ENCODE measurements at regions not wholly inside any gene's neighbourhood (a gene's known extent, or its start where the extent isn't known, plus 50 kb on each side); places are given as distances from the start of the nearest gene placed in this dataset.
A peak's percentile ranks its signal among the peaks of the same experiment; 100 is the strongest.
"Not testable (repeated sequence)": the region's sequence is repeated elsewhere in the genome, so short reads cannot be mapped to it uniquely, and the experiment has no call there.

GRCh38 chr1:55300975-55301374, 85.8 kb upstream of the USP24 start (continued):
- TF ChIP-seq POLR2AphosphoS2 (conservative IDR thresholded peaks at IDR 0.05; ENCODE audit: low read length) (no peak), BHLHE40 (IDR thresholded peaks at IDR 0.05; ENCODE audit: low read depth, low read length) (no peak)

GRCh38 chr1:55298167-55298894, 83.2 kb upstream of the USP24 start:
- Histone ChIP-seq H3K9me3 (peaks cover 5% of the 10 kb centered on the region; the same call in 1 of the 3 replicates), H3K27ac (no peak overlapping the region), H3K4me1 (no peaks in the 10 kb centered on the region), H3K4me3 (no peak overlapping the region), H3K4me2 (no peak overlapping the region)
- ChIA-PET POLR2A (no interaction called here), CTCF (no interaction called here)
- FAIRE-seq, result no peak
- no peak for ATAC-seq
- no peak for DNase-seq (ENCODE audit: low read depth in 1 of 2, low spot score in 1 of 2)
- TF ChIP-seq ZNF302 (CRISPR knock-in tag; IDR thresholded peaks at IDR 0.05) (no peak), CEBPB (IDR thresholded peaks at IDR 0.05) (no peak), REST (IDR thresholded peaks at IDR 0.05) (no peak), HDAC2 (IDR thresholded peaks at IDR 0.05) (no peak), RARB (CRISPR knock-in tag; IDR thresholded peaks at IDR 0.05) (no peak), EP300 (IDR thresholded peaks at IDR 0.05) (no peak)
- WGBS (ENCODE audit: missing lambda C conversion rate), result 90% methylated on average over 10 of the region's 10 CpGs

- H3K27ac ChIP-seq; H3K4me1 ChIP-seq; H3K4me3 ChIP-seq; POLR2A ChIA-PET; FAIRE-seq; CTCF ChIA-PET; H3K9me3 ChIP-seq; H3K4me2 ChIP-seq; ATAC-seq; DNase-seq (ENCODE audit: low read depth in 1 of 2, low spot score in 1 of 2): not testable (repeated sequence)
- 79% methylated on average over 6 of the region's 6 CpGs for WGBS (ENCODE audit: missing lambda C conversion rate)
Observed at GRCh38 chr1:55296247-55296646, 81.1 kb upstream of the USP24 start.

- CTCF ChIA-PET, result interaction anchor here (0.5 to 1.6 kb wide), 3 partner anchors 12 to 1548 kb away, joined by 3 to 8 read pairs (median 3); no protein-coding TSS in a partner anchor
- H3K27ac ChIP-seq, result peak overlapping the region in 1 of 2 experiments; percentile 90; a peak in 3 of 6 replicates
- H3K4me3 ChIP-seq, result no peak overlapping the region
- 77% methylated on average over 5 of the region's 5 CpGs for WGBS (ENCODE audit: missing lambda C conversion rate)
- FAIRE-seq, result no peak
- H3K4me2 ChIP-seq, result no peak overlapping the region
- DNase-seq (ENCODE audit: low read depth in 1 of 2, low spot score in 1 of 2), result peak in 1 of 2 experiments; percentile 49
- TF ChIP-seq REST (IDR thresholded peaks at IDR 0.05), result no peak
- TF ChIP-seq KDM5A (IDR thresholded peaks at IDR 0.05), result no peak
- TF ChIP-seq FOSB (CRISPR knock-in tag; IDR thresholded peaks at IDR 0.05), result no peak
- TF ChIP-seq FOSL2 (IDR thresholded peaks at IDR 0.05), result no peak
- TF ChIP-seq FOSL2 (CRISPR knock-in tag; IDR thresholded peaks at IDR 0.05), result 0 out of 2 replicates have a peak, but pooled peaks have one; percentile 3
- TF ChIP-seq FOXS1 (CRISPR knock-in tag; IDR thresholded peaks at IDR 0.05), result no peak
- no peak for TF ChIP-seq MAFK (IDR thresholded peaks at IDR 0.05; ENCODE audit: partially characterized antibody)
- TF ChIP-seq GATA3 (IDR thresholded peaks at IDR 0.05; ENCODE audit: borderline replicate concordance), result no peak
- TF ChIP-seq ZNF302 (CRISPR knock-in tag; IDR thresholded peaks at IDR 0.05), result no peak
- peak in 1 of 2 experiments; percentile 28; a peak in 2 of 5 replicates for TF ChIP-seq RAD21 (conservative IDR thresholded peaks at IDR 0.05 in 1 of 2, IDR thresholded peaks at IDR 0.05 in 1 of 2)
- no peak for TF ChIP-seq NPAS2 (CRISPR knock-in tag; IDR thresholded peaks at IDR 0.05; ENCODE audit: borderline replicate concordance)
- TF ChIP-seq ELK1 (IDR thresholded peaks at IDR 0.05; ENCODE audit: low read depth, low read length), result no peak
- TF ChIP-seq HEYL (CRISPR knock-in tag; IDR thresholded peaks at IDR 0.05), result no peak
- TF ChIP-seq JUN (IDR thresholded peaks at IDR 0.05), result no peak
- no peak for TF ChIP-seq HOXB13 (CRISPR knock-in tag; IDR thresholded peaks at IDR 0.05; ENCODE audit: low read depth)
- peaks cover 7% of the 10 kb centered on the region; the same call in 2 of the 3 replicates for H3K9me3 ChIP-seq
- POLR2A ChIA-PET, result no interaction called here
- ATAC-seq, result peak; percentile 50 to 66; a peak in 4 of 6 replicates
- H3K4me1 ChIP-seq, result peaks cover 16% of the 10 kb centered on the region
Observed at GRCh38 chr1:55289614-55290013, 74.5 kb upstream of the USP24 start.
